MM.1S (cell line): ENCODE measurements at regions not wholly inside any gene's neighbourhood (a gene's known extent, or its start where the extent isn't known, plus 50 kb on each side); places are given as distances from the start of the nearest gene placed in this dataset.

Experiments
- DNase-seq: peaks from one replicate; pipeline ENCODE4 v3.0.0-alpha.2; 2015
- H2AFZ ChIP-seq: fragments of 300-600 bp; sonication (generic); 2 replicates; pipeline ENCODE4 v1.6.0; 2016; ENCODE audit warnings: antibody characterized with exemption, low read length
- H3F3A ChIP-seq: fragments of 300-600 bp; sonication (generic); 2 replicates; pipeline ENCODE4 v1.6.1; 2016; ENCODE audit warnings: mild to moderate bottlenecking, antibody characterized with exemption, low read length, moderate library complexity, mixed read lengths; ENCODE audit not compliant: insufficient read depth
- H3K27ac ChIP-seq: fragments of 300-600 bp; sonication (generic); 2 replicates; pipeline ENCODE4 v1.5.1; 2016; ENCODE audit warnings: mild to moderate bottlenecking, low read length
- H3K27me3 ChIP-seq: fragments of 300-600 bp; sonication (generic); replicated peaks from 2 replicates; pipeline ENCODE4 v1.6.0; 2016; ENCODE audit warnings: low read length; ENCODE audit not compliant: insufficient read depth
- H3K36me3 ChIP-seq: fragments of 300-600 bp; sonication (generic); replicated peaks from 2 replicates; pipeline ENCODE4 v1.6.1; 2016; ENCODE audit warnings: mild to moderate bottlenecking, low read length, mixed read lengths; ENCODE audit not compliant: insufficient read depth
- H3K4me1 ChIP-seq: fragments of 300-600 bp; sonication (generic); 2 replicates; pipeline ENCODE4 v1.6.1; 2016; ENCODE audit warnings: low read length, mixed read lengths
- H3K4me2 ChIP-seq: fragments of 300-600 bp; sonication (generic); 2 replicates; pipeline ENCODE4 v1.6.0; 2016; ENCODE audit warnings: low read depth, low read length
- H3K4me3 ChIP-seq: fragments of 300-600 bp; sonication (generic); 2 replicates; pipeline ENCODE4 v1.5.1; 2016; ENCODE audit warnings: low read length, mixed read lengths
- H3K79me2 ChIP-seq: fragments of 300-600 bp; sonication (generic); 2 replicates; pipeline ENCODE4 v1.6.1; 2016; ENCODE audit warnings: mixed run types, low read length, mixed read lengths
- H3K9ac ChIP-seq: fragments of 300-600 bp; sonication (generic); 2 replicates; pipeline ENCODE4 v1.6.1; 2016; ENCODE audit warnings: low read length, mixed read lengths
- H3K9me2 ChIP-seq: fragments of 300-600 bp; sonication (generic); replicated peaks from 2 replicates; pipeline ENCODE4 v1.6.1; 2016; ENCODE audit warnings: mild to moderate bottlenecking, low read length, mixed read lengths; ENCODE audit not compliant: insufficient read depth
- H3K9me3 ChIP-seq: fragments of 300-600 bp; sonication (generic); replicated peaks from 2 replicates; pipeline ENCODE4 v1.6.1; 2016; ENCODE audit warnings: mild to moderate bottlenecking, low read length, mixed read lengths; ENCODE audit not compliant: insufficient read depth
- H4K20me1 ChIP-seq: fragments of 300-600 bp; sonication (generic); 2 replicates; pipeline ENCODE4 v1.6.1; 2016; ENCODE audit warnings: mild to moderate bottlenecking, low read length, moderate library complexity, mixed read lengths; ENCODE audit not compliant: insufficient read depth
- CTCF ChIP-seq: fragments of 300-600 bp; sonication (generic); IDR thresholded peaks from 2 replicates; pipeline ENCODE4 v1.5.1; 2016; ENCODE audit warnings: antibody characterized with exemption, low read length, mixed read lengths
- EZH2 ChIP-seq: fragments of 300-600 bp; sonication (generic); optimal IDR thresholded peaks from 2 replicates; pipeline ENCODE3; 2017; ENCODE audit warnings: low read depth, mild to moderate bottlenecking, antibody characterized with exemption, low read length, mixed read lengths
- EZH2phosphoT487 ChIP-seq: fragments of 300-600 bp; sonication (generic); IDR thresholded peaks from 2 replicates; pipeline ENCODE4 v1.6.1; 2018; ENCODE audit warnings: antibody characterized with exemption, low read length

DNA sequence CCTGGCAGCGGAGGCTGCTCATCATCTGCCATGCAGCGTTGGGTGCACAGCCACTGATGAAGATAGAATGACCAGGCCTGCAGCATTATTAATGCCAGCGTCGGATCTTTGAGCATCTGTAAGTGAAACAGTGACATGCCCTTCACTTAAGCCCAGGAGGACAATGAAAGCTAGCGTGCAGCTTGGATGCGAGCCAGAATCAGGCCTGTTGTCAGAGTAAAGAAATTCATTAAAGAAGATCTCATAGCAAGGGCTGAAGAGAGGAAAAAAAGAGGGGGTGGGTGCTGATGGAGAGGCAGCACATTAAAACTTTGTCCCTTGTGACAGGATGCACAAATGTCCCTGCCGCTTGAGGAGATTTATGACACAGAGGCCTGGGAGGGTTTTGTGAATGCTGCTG is 186.1 kb upstream of the MAST4 start:
- Histone ChIP-seq H3K36me3 (no peaks in the 10 kb centered on the region), H3F3A (no peaks in the 10 kb centered on the region), H3K4me3 (no peak overlapping the region), H3K27ac (no peak overlapping the region), H3K27me3 (no peaks in the 10 kb centered on the region), H4K20me1 (no peaks in the 10 kb centered on the region), H3K4me2 (no peak overlapping the region), H3K9ac (no peak overlapping the region), H3K4me1 (no peaks in the 10 kb centered on the region), H3K79me2 (no peaks in the 10 kb centered on the region), H3K9me2 (no peaks in the 10 kb centered on the region), H3K9me3 (no peaks in the 10 kb centered on the region), H2AFZ (no peak overlapping the region)
- TF ChIP-seq CTCF (no peak), EZH2 (no peak), EZH2phosphoT487 (no peak)
- DNase-seq = no peak

DNA sequence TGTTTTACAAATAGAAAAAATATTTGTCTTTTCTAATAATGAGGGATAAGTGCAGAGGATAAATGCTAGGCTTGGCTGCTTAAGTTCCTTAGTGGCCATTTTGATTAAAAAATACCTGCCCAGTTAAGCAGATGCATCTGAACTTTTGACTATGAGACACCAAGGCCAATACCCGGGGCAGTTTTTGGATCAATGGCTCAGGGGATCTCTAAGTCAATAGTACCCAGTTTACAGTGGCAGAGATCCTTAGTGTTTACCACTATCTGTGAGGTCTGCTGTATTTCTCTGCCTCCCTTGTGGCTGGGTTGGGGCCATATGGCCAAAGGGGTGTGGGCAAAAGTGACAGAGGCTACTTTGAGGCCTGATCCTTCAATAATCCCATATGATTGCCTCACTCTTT is 184.5 kb upstream of the MAST4 start:
- no peak overlapping the region for H2AFZ ChIP-seq
- DNase-seq = no peak
- no peaks in the 10 kb centered on the region for H3K36me3 ChIP-seq
- no peak overlapping the region for H3K4me3 ChIP-seq
- H3K4me1 ChIP-seq = no peaks in the 10 kb centered on the region
- no peaks in the 10 kb centered on the region for H3K79me2 ChIP-seq
- H3F3A ChIP-seq = no peaks in the 10 kb centered on the region
- TF ChIP-seq EZH2 (no peak), EZH2phosphoT487 (no peak), CTCF (no peak)
- no peak overlapping the region for H3K9ac ChIP-seq
- no peaks in the 10 kb centered on the region for H4K20me1 ChIP-seq
- H3K27me3 ChIP-seq = no peaks in the 10 kb centered on the region
- H3K9me3 ChIP-seq = no peaks in the 10 kb centered on the region
- H3K4me2 ChIP-seq = no peak overlapping the region
- no peaks in the 10 kb centered on the region for H3K9me2 ChIP-seq
- H3K27ac ChIP-seq = no peak overlapping the region

DNA sequence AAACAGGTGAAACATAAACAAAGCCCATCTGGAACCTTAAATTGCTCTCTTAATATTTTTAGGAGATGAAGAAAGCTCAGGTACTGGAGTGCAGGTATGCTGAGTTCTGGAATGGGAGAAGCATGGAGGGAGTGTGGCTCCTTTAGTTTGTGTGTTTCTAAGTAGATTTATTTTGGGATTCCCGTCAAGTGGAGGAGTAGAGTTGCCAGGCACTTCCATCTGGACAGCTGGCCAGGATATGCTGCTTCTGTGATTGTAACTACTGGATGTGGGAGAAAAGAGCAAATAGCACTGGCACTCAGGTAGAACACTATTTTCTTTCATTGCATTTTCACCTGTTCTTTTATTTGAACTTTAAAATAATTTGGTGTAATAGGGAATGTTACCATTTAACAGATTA is 182.3 kb upstream of the MAST4 start:
- Histone ChIP-seq H3F3A (no peaks in the 10 kb centered on the region), H4K20me1 (no peaks in the 10 kb centered on the region), H3K36me3 (no peaks in the 10 kb centered on the region), H3K27me3 (no peaks in the 10 kb centered on the region), H3K9me3 (no peaks in the 10 kb centered on the region), H3K4me2 (no peak overlapping the region), H3K27ac (no peak overlapping the region), H3K4me3 (no peak overlapping the region), H3K9ac (no peak overlapping the region), H3K4me1 (no peaks in the 10 kb centered on the region), H2AFZ (no peak overlapping the region), H3K79me2 (no peaks in the 10 kb centered on the region), H3K9me2 (no peaks in the 10 kb centered on the region)
- no peak for DNase-seq
- no peak for TF ChIP-seq EZH2phosphoT487
- no peak for TF ChIP-seq EZH2

DNA sequence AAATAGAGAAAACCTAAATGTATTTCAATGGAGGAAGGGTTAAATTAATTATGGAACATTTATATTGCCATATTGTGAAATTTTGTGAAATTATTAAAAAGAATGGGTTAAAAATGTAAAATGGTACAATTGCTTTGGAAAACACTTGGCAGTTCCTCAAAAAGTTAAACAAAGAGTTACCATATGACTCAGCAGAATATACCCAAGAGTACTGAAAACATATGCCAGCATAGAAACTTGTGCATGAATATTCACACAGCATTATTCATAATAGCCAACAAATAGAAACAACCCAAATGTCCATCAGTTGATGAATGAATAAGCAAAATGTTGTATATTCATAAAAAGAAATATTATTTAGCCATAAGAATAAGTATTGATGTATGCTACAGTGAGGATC is 181.0 kb upstream of the MAST4 start:
- Histone ChIP-seq H3K9me3 (no peaks in the 10 kb centered on the region), H3F3A (no peaks in the 10 kb centered on the region), H3K4me2 (no peak overlapping the region), H3K9me2 (no peaks in the 10 kb centered on the region), H3K27me3 (no peaks in the 10 kb centered on the region), H3K36me3 (no peaks in the 10 kb centered on the region), H4K20me1 (no peaks in the 10 kb centered on the region), H3K79me2 (no peaks in the 10 kb centered on the region), H3K27ac (no peak overlapping the region), H3K4me1 (no peaks in the 10 kb centered on the region), H3K9ac (no peak overlapping the region), H2AFZ (no peak overlapping the region), H3K4me3 (no peak overlapping the region)
- TF ChIP-seq CTCF (no peak), EZH2 (no peak), EZH2phosphoT487 (no peak)
- no peak for DNase-seq
